ENCODE measurements at regions not wholly inside any gene's neighbourhood (a gene's known extent, or its start where the extent isn't known, plus 50 kb on each side); places are given as distances from the start of the nearest gene placed in this dataset.

DNA sequence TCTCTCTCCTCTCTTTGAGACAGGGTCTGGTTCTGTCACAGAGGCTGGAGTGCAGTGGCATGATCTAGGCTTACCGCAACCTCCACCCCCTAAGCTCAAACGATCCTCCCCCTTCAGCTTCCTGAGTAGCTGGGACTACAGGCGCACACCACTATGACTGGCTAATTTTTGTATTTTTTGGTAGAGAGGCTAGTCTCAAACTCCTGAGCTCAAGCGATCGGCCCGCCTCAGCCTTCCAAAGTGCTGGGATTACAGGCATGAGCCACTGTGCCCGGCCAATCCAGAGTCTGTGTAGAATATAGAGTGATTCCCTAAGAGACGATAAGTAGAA is 65.8 kb upstream of the RPH3AL start:
- TF ChIP-seq MAX (IDR thresholded peaks at IDR 0.05; ENCODE audit: low read depth) (no peak), CTCF (IDR thresholded peaks at IDR 0.05) (no peak), POLR2AphosphoS5 (IDR thresholded peaks at IDR 0.05; ENCODE audit: low read depth, low read length) (no peak), GATA2 (CRISPR knock-in tag; IDR thresholded peaks at IDR 0.05) (no peak), SMC3 (IDR thresholded peaks at IDR 0.05; ENCODE audit: low read depth, low read length) (no peak), EP300 (IDR thresholded peaks at IDR 0.05; ENCODE audit: borderline replicate concordance in 1 of 2, low read depth in 1 of 2, low read length in 1 of 2) (no peak)

All from SK-N-SH (cell line).